ENCODE measurements at regions not wholly inside any gene's neighbourhood (a gene's known extent, or its start where the extent isn't known, plus 50 kb on each side); places are given as distances from the start of the nearest gene placed in this dataset.
"Not testable (repeated sequence)": the region's sequence is repeated elsewhere in the genome, so short reads cannot be mapped to it uniquely, and the experiment has no call there.

- DNase-seq, result no peak
Observed at GRCh38 chr6:47407300-47408281, 70.0 kb upstream of the CD2AP start.

- DNase-seq, result peak; percentile 83
Observed at GRCh38 chr6:47413752-47414422, 63.7 kb upstream of the CD2AP start.

GRCh38 chr6:47414423-47415167 is 63.0 kb upstream of the CD2AP start:
- no peak for DNase-seq

- no peak for DNase-seq
Observed at GRCh38 chr6:47416396-47417345, 60.9 kb upstream of the CD2AP start.

GRCh38 chr6:47419621-47420020 is 58.0 kb upstream of the CD2AP start:
- no peak for DNase-seq

- no peak for DNase-seq
Observed at GRCh38 chr6:47420394-47421371, 56.9 kb upstream of the CD2AP start.

- no peak for DNase-seq
Observed at GRCh38 chr6:47423079-47423478, 54.5 kb upstream of the CD2AP start.

GRCh38 chr6:47424436-47424836 is 53.2 kb upstream of the CD2AP start:
- no peak for DNase-seq

GRCh38 chr6:47425724-47426123 is 51.9 kb upstream of the CD2AP start:
- DNase-seq, result not testable (repeated sequence)

- no peak for DNase-seq
Observed at GRCh38 chr6:47426524-47427302, 50.9 kb upstream of the CD2AP start.

GRCh38 chr6:47427680-47428079 is 49.9 kb upstream of the CD2AP start:
- no peak for DNase-seq

All from NCI-H748 treated with DMSO at 0.1 percent for 48 hours (cell line).